ENCODE measurements at regions not wholly inside any gene's neighbourhood (a gene's known extent, or its start where the extent isn't known, plus 50 kb on each side); places are given as distances from the start of the nearest gene placed in this dataset.

- no peak overlapping the region for H3K4me2 ChIP-seq (ENCODE audit: low read depth, low read length, poor library complexity, severe bottlenecking)
- H3K9me3 ChIP-seq (ENCODE audit: insufficient read depth, low read length): no peaks in the 10 kb centered on the region
- H3K27me3 ChIP-seq (ENCODE audit: low read length): no peaks in the 10 kb centered on the region
- no peaks in the 10 kb centered on the region for H4K20me1 ChIP-seq (ENCODE audit: low read depth, low read length)
- H2AFZ ChIP-seq (ENCODE audit: low read depth, low read length, severe bottlenecking): no peak overlapping the region
- no peak overlapping the region for H3K4me3 ChIP-seq (ENCODE audit: insufficient read depth, low read length, poor library complexity, severe bottlenecking)
- H3F3A ChIP-seq (ENCODE audit: insufficient read depth): no peaks in the 10 kb centered on the region
- no peaks in the 10 kb centered on the region for H3K79me2 ChIP-seq (ENCODE audit: insufficient read depth, low read length)
- H3K9ac ChIP-seq (ENCODE audit: low read length): no peak overlapping the region
- H3K36me3 ChIP-seq (ENCODE audit: low read length): peaks cover 3% of the 10 kb centered on the region; the same call in 1 of the 2 replicates
- no peak overlapping the region for H3K27ac ChIP-seq (ENCODE audit: low read depth, low read length)
- H3K9me2 ChIP-seq (replicated peaks; ENCODE audit: insufficient read depth, low read length): no peaks in the 10 kb centered on the region
- no peak for TF ChIP-seq CTCF (IDR thresholded peaks at IDR 0.05; ENCODE audit: insufficient read depth, low read length, poor library complexity, severe bottlenecking)
- TF ChIP-seq EZH2phosphoT487 (conservative IDR thresholded peaks at IDR 0.05; ENCODE audit: low read length): no peak
These were observed 202.6 kb downstream of the SOD2 start for GRCh38 chr6:159490298-159490937.

GRCh38 chr6:159487636-159488035 lies 205.4 kb downstream of the SOD2 start:
- H3K4me3 ChIP-seq (ENCODE audit: insufficient read depth, low read length, poor library complexity, severe bottlenecking): no peak overlapping the region
- no peaks in the 10 kb centered on the region for H4K20me1 ChIP-seq (ENCODE audit: low read depth, low read length)
- H3K36me3 ChIP-seq (ENCODE audit: low read length): peaks cover 3% of the 10 kb centered on the region; the same call in 1 of the 2 replicates
- H3K9me3 ChIP-seq (ENCODE audit: insufficient read depth, low read length): no peaks in the 10 kb centered on the region
- no peaks in the 10 kb centered on the region for H3F3A ChIP-seq (ENCODE audit: insufficient read depth)
- H3K27me3 ChIP-seq (ENCODE audit: low read length): no peaks in the 10 kb centered on the region
- no peak overlapping the region for H2AFZ ChIP-seq (ENCODE audit: low read depth, low read length, severe bottlenecking)
- no peak overlapping the region for H3K4me2 ChIP-seq (ENCODE audit: low read depth, low read length, poor library complexity, severe bottlenecking)
- no peak overlapping the region for H3K27ac ChIP-seq (ENCODE audit: low read depth, low read length)
- H3K79me2 ChIP-seq (ENCODE audit: insufficient read depth, low read length): no peaks in the 10 kb centered on the region
- H3K9ac ChIP-seq (ENCODE audit: low read length): no peak overlapping the region
- TF ChIP-seq CTCF (IDR thresholded peaks at IDR 0.05; ENCODE audit: insufficient read depth, low read length, poor library complexity, severe bottlenecking) (no peak), EZH2phosphoT487 (conservative IDR thresholded peaks at IDR 0.05; ENCODE audit: low read length) (no peak)
- no peaks in the 10 kb centered on the region for H3K9me2 ChIP-seq (replicated peaks; ENCODE audit: insufficient read depth, low read length)

GRCh38 chr6:159483259-159483658 lies 209.8 kb downstream of the SOD2 start:
- no peaks in the 10 kb centered on the region for H3K79me2 ChIP-seq (ENCODE audit: insufficient read depth, low read length)
- no peaks in the 10 kb centered on the region for H3K9me3 ChIP-seq (ENCODE audit: insufficient read depth, low read length)
- H3K27me3 ChIP-seq (ENCODE audit: low read length): no peaks in the 10 kb centered on the region
- H3K27ac ChIP-seq (ENCODE audit: low read depth, low read length): peak overlapping the region; percentile 35
- H2AFZ ChIP-seq (ENCODE audit: low read depth, low read length, severe bottlenecking): peak overlapping the region; percentile 54
- H3K9me2 ChIP-seq (replicated peaks; ENCODE audit: insufficient read depth, low read length): no peaks in the 10 kb centered on the region
- peak overlapping the region; percentile 1; the same call in 1 of the 2 replicates for H3K9ac ChIP-seq (ENCODE audit: low read length)
- H3K36me3 ChIP-seq (ENCODE audit: low read length): peaks cover 3% of the 10 kb centered on the region; the same call in 1 of the 2 replicates
- TF ChIP-seq CTCF (IDR thresholded peaks at IDR 0.05; ENCODE audit: insufficient read depth, low read length, poor library complexity, severe bottlenecking) (no peak), EZH2phosphoT487 (conservative IDR thresholded peaks at IDR 0.05; ENCODE audit: low read length) (no peak)
- no peaks in the 10 kb centered on the region for H3F3A ChIP-seq (ENCODE audit: insufficient read depth)
- no peak overlapping the region for H3K4me3 ChIP-seq (ENCODE audit: insufficient read depth, low read length, poor library complexity, severe bottlenecking)
- no peaks in the 10 kb centered on the region for H4K20me1 ChIP-seq (ENCODE audit: low read depth, low read length)
- H3K4me2 ChIP-seq (ENCODE audit: low read depth, low read length, poor library complexity, severe bottlenecking): peak overlapping the region; percentile 32

All from SU-DHL-6 (cell line).